Left ventricle myocardium inferior (tissue), 1 donor: ENCODE measurements at regions not wholly inside any gene's neighbourhood (a gene's known extent, or its start where the extent isn't known, plus 50 kb on each side); places are given as distances from the start of the nearest gene placed in this dataset.

ENCODE experiments used
- DNase-seq: peaks from one replicate; pipeline ENCODE4 v3.0.0-alpha.2; 2020
- H3K27ac ChIP-seq: fragments of 200-600 bp; replicated peaks from 2 replicates; pipeline ENCODE4 v1.8.0; 2021
- H3K27me3 ChIP-seq: fragments of 200-600 bp; 2 replicates; pipeline ENCODE4 v1.8.0; 2021; ENCODE audit warnings: low read depth
- H3K36me3 ChIP-seq: fragments of 200-600 bp; 2 replicates; pipeline ENCODE4 v1.8.0; 2021
- H3K4me1 ChIP-seq: fragments of 200-600 bp; 2 replicates; pipeline ENCODE4 v1.8.0; 2021
- H3K4me3 ChIP-seq: fragments of 200-600 bp; 2 replicates; pipeline ENCODE4 v1.8.0; 2021; ENCODE audit warnings: mild to moderate bottlenecking, moderate library complexity
- H3K9me3 ChIP-seq: fragments of 200-600 bp; replicated peaks from 2 replicates; pipeline ENCODE4 v1.8.0; 2021
- CTCF ChIP-seq: fragments of 200-600 bp; IDR thresholded peaks from 2 replicates; pipeline ENCODE4 v1.8.0; 2021; ENCODE audit warnings: antibody characterized with exemption, mild to moderate bottlenecking, borderline replicate concordance
- intact Hi-C: fragments of 100-400 bp; cut with micrococcal nuclease; formaldehyde crosslinking; loops from one replicate; pipeline ENCODE4 v1.11.0; 2022
- donor health status: DM: no; HTN: yes; CAD: no; lungs with severe emphysema.

- Histone ChIP-seq H3K9me3 (no peaks in the 10 kb centered on the region), H3K4me1 (peaks cover 34% of the 10 kb centered on the region), H3K27ac (peak overlapping the region; percentile 86), H3K36me3 (no peaks in the 10 kb centered on the region), H3K4me3 (no peak overlapping the region), H3K27me3 (no peaks in the 10 kb centered on the region)
- no peak for TF ChIP-seq CTCF
- intact Hi-C loops: no loop called here
- no peak for DNase-seq
These were observed 434.0 kb downstream of the FOXO1 start for GRCh38 chr13:40232311-40233040.

- intact Hi-C loops: no loop called here
- TF ChIP-seq CTCF: no peak
These were observed 432.7 kb downstream of the FOXO1 start for GRCh38 chr13:40233731-40234195.

GRCh38 chr13:40235160-40235796 is 431.2 kb downstream of the FOXO1 start:
- intact Hi-C loops: no loop called here
- no peak for DNase-seq

More at GRCh38 chr13:40233731-40234195, 432.7 kb downstream of the FOXO1 start:
- Histone ChIP-seq H3K36me3 (no peaks in the 10 kb centered on the region), H3K4me1 (peaks cover 34% of the 10 kb centered on the region), H3K27me3 (no peaks in the 10 kb centered on the region), H3K4me3 (no peak overlapping the region), H3K27ac (peak overlapping the region; percentile 86), H3K9me3 (peaks cover 6% of the 10 kb centered on the region)
- DNase-seq: peak; percentile 68

GRCh38 chr13:40236566-40237168 is 429.8 kb downstream of the FOXO1 start:
- TF ChIP-seq CTCF: no peak
- DNase-seq: peak; percentile 45
- Histone ChIP-seq H3K27me3 (no peaks in the 10 kb centered on the region), H3K4me3 (no peak overlapping the region), H3K9me3 (peaks cover 6% of the 10 kb centered on the region), H3K27ac (peak overlapping the region; percentile 86), H3K36me3 (no peaks in the 10 kb centered on the region), H3K4me1 (peaks cover 22% of the 10 kb centered on the region)
- intact Hi-C loops: no loop called here

More at GRCh38 chr13:40235160-40235796, 431.2 kb downstream of the FOXO1 start:
- peaks cover 34% of the 10 kb centered on the region for H3K4me1 ChIP-seq
- H3K9me3 ChIP-seq: peaks cover 6% of the 10 kb centered on the region
- no peak overlapping the region for H3K4me3 ChIP-seq
- TF ChIP-seq CTCF: no peak
- H3K36me3 ChIP-seq: no peaks in the 10 kb centered on the region
- peak overlapping the region; percentile 86 for H3K27ac ChIP-seq
- no peaks in the 10 kb centered on the region for H3K27me3 ChIP-seq

GRCh38 chr13:40238761-40239160 is 427.7 kb downstream of the FOXO1 start:
- no peak for DNase-seq
- intact Hi-C loops: no loop called here
- Histone ChIP-seq H3K4me3 (no peak overlapping the region), H3K9me3 (peaks cover 6% of the 10 kb centered on the region), H3K27me3 (no peaks in the 10 kb centered on the region), H3K27ac (no peak overlapping the region), H3K36me3 (no peaks in the 10 kb centered on the region), H3K4me1 (peaks cover 9% of the 10 kb centered on the region)
- TF ChIP-seq CTCF: no peak
